Small intestine (tissue), 7 donors: ENCODE measurements at regions not wholly inside any gene's neighbourhood (a gene's known extent, or its start where the extent isn't known, plus 50 kb on each side); places are given as distances from the start of the nearest gene placed in this dataset.

ENCODE experiments used
- DNase-seq, 2 donors: peaks; one replicate each; pipeline versions ENCODE4 v3.0.0 to v3.0.0-alpha.2; 2013
- FAIRE-seq: peaks from 2 replicates; lab custom pipeline; 2012; peaks lifted over from hg19 to GRCh38; lab: Jason Lieb, UNC
- H3K27ac ChIP-seq, 3 donors: one replicate each; pipeline ENCODE4 v1.5.1; 2013; ENCODE audit warnings: low read length in 2 of 3, mild to moderate bottlenecking in 2 of 3, control low read depth in 1 of 3, inconsistent platforms in 1 of 3, low read depth in 1 of 3, moderate library complexity in 1 of 3
- H3K27me3 ChIP-seq, 3 donors: one replicate each; pipeline ENCODE4 v1.6.1; 2013; ENCODE audit warnings: low read length in 3 of 3, inconsistent platforms in 1 of 3; ENCODE audit not compliant: control insufficient read depth in 3 of 3, insufficient read depth in 3 of 3
- H3K36me3 ChIP-seq, 3 donors: one replicate each; pipeline ENCODE4 v1.6.1; 2013; ENCODE audit warnings: low read length in 3 of 3, inconsistent platforms in 1 of 3, low read depth in 1 of 3, mild to moderate bottlenecking in 1 of 3, moderate library complexity in 1 of 3; ENCODE audit not compliant: control insufficient read depth in 3 of 3, insufficient read depth in 2 of 3
- H3K4me1 ChIP-seq, 3 donors: one replicate each; pipeline ENCODE4 v1.6.1; 2013; ENCODE audit warnings: low read length in 2 of 3, inconsistent platforms in 1 of 3, low read depth in 1 of 3, mild to moderate bottlenecking in 1 of 3, moderate library complexity in 1 of 3; ENCODE audit not compliant: control insufficient read depth in 3 of 3, insufficient read depth in 2 of 3
- H3K4me3 ChIP-seq, 3 donors: one replicate each; pipeline ENCODE4 v1.5.1; 2013; ENCODE audit warnings: low read length in 3 of 3, control low read depth in 1 of 3, inconsistent platforms in 1 of 3, low read depth in 1 of 3, mild to moderate bottlenecking in 1 of 3, moderate library complexity in 1 of 3
- H3K9me3 ChIP-seq, 2 donors: one replicate each; pipeline ENCODE4 v1.6.1; 2013; ENCODE audit warnings: low read depth in 1 of 2, low read length in 1 of 2; ENCODE audit not compliant: control insufficient read depth in 2 of 2, insufficient read depth in 1 of 2
- WGBS, 3 donors: extraction: QIAGEN DNeasy Blood & Tissue Kit; methylation state at CpG; one replicate each; pipeline ENCODE4 v1.1.7; 2013; 5-methylcytosine and 5-hydroxymethylcytosine counted together
- donor health status: healthy with polysubstance abuse.
- donor health status: control.
- donor health status: control.
- donor health status: Bipolar disorder and iron deficiency.
- donor health status: healthy.

- FAIRE-seq (no peak), DNase-seq (no peak)
- H3K27me3 ChIP-seq: no peaks in the 10 kb centered on the region
- WGBS, 3 donors: 77 to 87% (median 81%) methylated on average over 4 of the region's 4 CpGs
- no peaks in the 10 kb centered on the region for H3K9me3 ChIP-seq
- H3K27ac ChIP-seq: no peak overlapping the region
- no peaks in the 10 kb centered on the region for H3K36me3 ChIP-seq
- H3K4me3 ChIP-seq: no peak overlapping the region
- no peaks in the 10 kb centered on the region for H3K4me1 ChIP-seq
Observed at GRCh38 chr18:37734406-37734805, 168.8 kb upstream of the CELF4 start.

- Histone ChIP-seq H3K27ac (no peak overlapping the region), H3K9me3 (no peaks in the 10 kb centered on the region), H3K27me3 (peaks cover 0 to 3% (median 0%) of the 10 kb centered on the region in 3 donors), H3K4me1 (no peaks in the 10 kb centered on the region), H3K36me3 (no peaks in the 10 kb centered on the region), H3K4me3 (no peak overlapping the region)
- WGBS, 3 donors: 64 to 85% (median 65%) methylated on average over 5 of the region's 5 CpGs
- no peak for DNase-seq
- FAIRE-seq: no peak
Observed at GRCh38 chr18:37729716-37730115, 164.1 kb upstream of the CELF4 start.

- Histone ChIP-seq H3K4me1 (no peaks in the 10 kb centered on the region), H3K4me3 (no peak overlapping the region), H3K9me3 (no peaks in the 10 kb centered on the region), H3K27ac (no peak overlapping the region), H3K36me3 (no peaks in the 10 kb centered on the region), H3K27me3 (peaks cover 0 to 3% (median 0%) of the 10 kb centered on the region in 3 donors)
- no peak for DNase-seq
- 66 to 83% (median 75%) methylated on average over 4 of the region's 4 CpGs for WGBS, 3 donors
- no peak for FAIRE-seq
Observed at GRCh38 chr18:37724206-37724605, 158.6 kb upstream of the CELF4 start.

- H3K4me1 ChIP-seq: peaks cover 0 to 3% (median 0%) of the 10 kb centered on the region in 3 donors
- no peaks in the 10 kb centered on the region for H3K27me3 ChIP-seq
- H3K36me3 ChIP-seq: no peaks in the 10 kb centered on the region
- FAIRE-seq: no peak
- H3K27ac ChIP-seq: no peak overlapping the region
- no peaks in the 10 kb centered on the region for H3K9me3 ChIP-seq
- DNase-seq: peak in 1 of 2 donors; percentile 9
- no peak overlapping the region for H3K4me3 ChIP-seq
- 64 to 76% (median 68%) methylated on average over 11 of the region's 11 CpGs for WGBS, 3 donors
Observed at GRCh38 chr18:37721544-37722522, 156.2 kb upstream of the CELF4 start.

- Histone ChIP-seq H3K27me3 (no peaks in the 10 kb centered on the region), H3K9me3 (no peaks in the 10 kb centered on the region), H3K4me3 (no peak overlapping the region), H3K27ac (no peak overlapping the region), H3K4me1 (peaks cover 0 to 8% (median 0%) of the 10 kb centered on the region in 3 donors), H3K36me3 (no peaks in the 10 kb centered on the region)
- no peak for DNase-seq
- no peak for FAIRE-seq
- 62 to 78% (median 77%) methylated on average over 4 of the region's 4 CpGs for WGBS, 3 donors
Observed at GRCh38 chr18:37720663-37721062, 155.1 kb upstream of the CELF4 start.

GRCh38 chr18:37717656-37718055, 152.1 kb upstream of the CELF4 start:
- DNase-seq (no peak), FAIRE-seq (no peak)
- H3K27me3 ChIP-seq: no peaks in the 10 kb centered on the region
- peaks cover 0 to 12% (median 0%) of the 10 kb centered on the region in 3 donors for H3K4me1 ChIP-seq
- WGBS, 3 donors: 51 to 73% (median 64%) methylated on average over 2 of the region's 2 CpGs
- no peak overlapping the region for H3K27ac ChIP-seq
- no peak overlapping the region for H3K4me3 ChIP-seq
- H3K36me3 ChIP-seq: no peaks in the 10 kb centered on the region
- no peaks in the 10 kb centered on the region for H3K9me3 ChIP-seq

GRCh38 chr18:37717098-37717497, 151.5 kb upstream of the CELF4 start:
- Histone ChIP-seq H3K4me1 (peaks cover 0 to 12% (median 0%) of the 10 kb centered on the region in 3 donors), H3K27me3 (no peaks in the 10 kb centered on the region), H3K4me3 (no peak overlapping the region), H3K27ac (no peak overlapping the region), H3K9me3 (no peaks in the 10 kb centered on the region), H3K36me3 (no peaks in the 10 kb centered on the region)
- no peak for FAIRE-seq
- DNase-seq: no peak
- WGBS, 3 donors: 17 to 52% (median 23%) methylated on average over 2 of the region's 2 CpGs

GRCh38 chr18:37716106-37716735, 150.6 kb upstream of the CELF4 start:
- peak in 1 of 2 donors; percentile 46 for DNase-seq
- no peak overlapping the region for H3K4me3 ChIP-seq
- no peaks in the 10 kb centered on the region for H3K9me3 ChIP-seq
- WGBS, 3 donors: 28 to 64% (median 38%) methylated on average over 5 of the region's 5 CpGs
- peaks cover 0 to 12% (median 0%) of the 10 kb centered on the region in 3 donors for H3K4me1 ChIP-seq
- no peaks in the 10 kb centered on the region for H3K36me3 ChIP-seq
- FAIRE-seq: no peak
- H3K27me3 ChIP-seq: no peaks in the 10 kb centered on the region
- H3K27ac ChIP-seq: no peak overlapping the region
